ENCODE measurements at regions not wholly inside any gene's neighbourhood (a gene's known extent, or its start where the extent isn't known, plus 50 kb on each side); places are given as distances from the start of the nearest gene placed in this dataset.

DNA sequence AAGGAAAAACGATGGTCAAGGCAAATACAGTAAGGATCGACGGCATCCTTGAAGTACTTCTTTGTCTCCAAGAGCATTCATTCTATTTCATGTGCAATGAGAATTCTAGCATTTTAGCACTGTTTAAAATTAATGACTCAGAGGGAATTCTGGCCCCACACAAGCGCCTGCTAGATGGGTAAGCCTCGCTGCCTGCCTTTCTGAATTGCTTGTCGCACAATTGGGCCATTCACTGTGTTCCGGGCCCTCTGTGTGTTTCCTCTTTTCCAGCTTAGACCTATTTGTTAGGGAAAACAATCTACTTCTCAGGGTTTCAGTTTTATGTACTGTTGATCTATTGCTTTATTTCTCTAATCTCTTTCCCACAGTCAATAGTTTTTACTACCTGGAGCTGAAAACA lies 204.7 kb upstream of the ZNF32 start:
- 65% methylated on average over 7 of the region's 7 CpGs for WGBS (ENCODE audit: low lambda C conversion rate)
- H3K9me2 ChIP-seq, result no peaks in the 10 kb centered on the region
- H3K9ac ChIP-seq, result no peak overlapping the region
- TF ChIP-seq MEF2A (IDR thresholded peaks at IDR 0.05; ENCODE audit: borderline replicate concordance, low read depth) (no peak), CHD2 (IDR thresholded peaks at IDR 0.05; ENCODE audit: low read length, partially characterized antibody) (no peak), JUND (IDR thresholded peaks at IDR 0.05) (no peak), NFIC (IDR thresholded peaks at IDR 0.05; ENCODE audit: borderline replicate concordance) (no peak), EZH2phosphoT487 (IDR thresholded peaks at IDR 0.05; ENCODE audit: borderline replicate concordance, low read depth) (no peak), FOXJ3 (CRISPR knock-in tag; IDR thresholded peaks at IDR 0.05) (no peak), TAF1 (IDR thresholded peaks at IDR 0.05; ENCODE audit: borderline replicate concordance, low read depth, low read length) (no peak), EP300 (IDR thresholded peaks at IDR 0.05; ENCODE audit: borderline replicate concordance in 1 of 2, low read depth in 1 of 2, low read length in 1 of 2) (no peak), GATA2 (CRISPR knock-in tag; IDR thresholded peaks at IDR 0.05) (no peak), GABPA (IDR thresholded peaks at IDR 0.05; ENCODE audit: low read depth) (no peak), NRF1 (IDR thresholded peaks at IDR 0.05; ENCODE audit: low read depth, low read length) (no peak), IRF3 (IDR thresholded peaks at IDR 0.05; ENCODE audit: low read depth, low read length) (no peak), RCOR1 (IDR thresholded peaks at IDR 0.05; ENCODE audit: low read length) (no peak), YY1 (IDR thresholded peaks at IDR 0.05; ENCODE audit: low read depth) (no peak), TCF12 (IDR thresholded peaks at IDR 0.05) (no peak), POLR2AphosphoS5 (IDR thresholded peaks at IDR 0.05; ENCODE audit: low read depth, low read length) (no peak), TEAD4 (IDR thresholded peaks at IDR 0.05; ENCODE audit: borderline replicate concordance, insufficient read depth) (no peak), SMC3 (IDR thresholded peaks at IDR 0.05; ENCODE audit: low read depth, low read length) (no peak), REST (IDR thresholded peaks at IDR 0.05; ENCODE audit: low read depth, low read length) (no peak)
- TF ChIP-seq, protein P1, sequence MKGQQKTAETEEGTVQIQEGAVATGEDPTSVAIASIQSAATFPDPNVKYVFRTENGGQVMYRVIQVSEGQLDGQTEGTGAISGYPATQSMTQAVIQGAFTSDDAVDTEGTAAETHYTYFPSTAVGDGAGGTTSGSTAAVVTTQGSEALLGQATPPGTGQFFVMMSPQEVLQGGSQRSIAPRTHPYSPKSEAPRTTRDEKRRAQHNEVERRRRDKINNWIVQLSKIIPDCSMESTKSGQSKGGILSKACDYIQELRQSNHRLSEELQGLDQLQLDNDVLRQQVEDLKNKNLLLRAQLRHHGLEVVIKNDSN (IDR thresholded peaks at IDR 0.05; ENCODE audit: borderline replicate concordance, low read depth), result no peak
- no peak overlapping the region for H3K27ac ChIP-seq (ENCODE audit: low read depth in 2 of 2, low read length in 1 of 2)
- H3K79me2 ChIP-seq (ENCODE audit: insufficient read depth), result no peaks in the 10 kb centered on the region
- H3K36me3 ChIP-seq (replicated peaks in 1 of 2; ENCODE audit: control insufficient read depth in 1 of 2, insufficient read depth in 2 of 2, low read length in 1 of 2), result no peaks in the 10 kb centered on the region
- H2AFZ ChIP-seq (ENCODE audit: low read depth), result no peak overlapping the region
- no peak for DNase-seq
- ChIA-PET CTCF (no interaction called here), POLR2A (no interaction called here)
- H3K9me3 ChIP-seq, result no peaks in the 10 kb centered on the region
- no peaks in the 10 kb centered on the region for H4K20me1 ChIP-seq (ENCODE audit: insufficient read depth)
- H3K4me3 ChIP-seq (ENCODE audit: low read depth in 2 of 2, low read length in 1 of 2), result no peak overlapping the region
- no peak overlapping the region for H3K4me2 ChIP-seq
- peaks cover 0 to 41% of the 10 kb centered on the region in 2 experiments; a peak in 2 of 4 replicates for H3K4me1 ChIP-seq (ENCODE audit: control insufficient read depth in 1 of 2, insufficient read depth in 2 of 2, low read depth in 1 of 2, low read length in 1 of 2)
- peaks cover 17% of the 10 kb centered on the region for H3F3A ChIP-seq (replicated peaks; ENCODE audit: insufficient read depth)
- no peaks in the 10 kb centered on the region for H3K27me3 ChIP-seq (ENCODE audit: insufficient read depth)
